ENCODE measurements at regions not wholly inside any gene's neighbourhood (a gene's known extent, or its start where the extent isn't known, plus 50 kb on each side); places are given as distances from the start of the nearest gene placed in this dataset.

DNA sequence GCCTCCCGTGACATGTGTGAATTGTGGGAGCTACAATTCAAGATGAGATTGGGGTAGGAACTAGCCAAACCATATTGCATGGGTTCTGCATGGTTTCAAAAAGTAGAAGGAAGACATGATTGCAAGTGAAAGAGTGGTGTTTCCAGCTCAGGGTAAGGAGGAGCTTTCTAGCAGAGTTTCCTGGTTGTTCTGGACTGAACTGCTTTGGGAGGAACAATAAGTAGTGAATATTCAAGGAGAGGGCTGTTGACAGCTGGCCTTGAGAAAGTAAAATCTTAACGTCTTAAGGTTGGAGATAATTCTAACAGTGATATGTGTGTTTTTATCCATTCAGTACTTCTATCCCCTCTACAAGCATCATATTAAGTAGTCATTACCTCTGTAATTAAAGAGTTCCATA is 62.2 kb upstream of the PRKG1 start:
- WGBS (ENCODE audit: insufficient coverage, low coverage, missing lambda C conversion rate): 0% methylated on average over 2 of the region's 2 CpGs
- Histone ChIP-seq H3K4me2 (ENCODE audit: insufficient read depth, low read length) (no peak overlapping the region), H3K27ac (ENCODE audit: extremely low read depth, low read depth, low read length) (no peak overlapping the region), H3K4me1 (replicated peaks in 1 of 2; ENCODE audit: control insufficient read depth in 2 of 2, insufficient read depth in 2 of 2, low read length in 2 of 2) (no peaks in the 10 kb centered on the region), H3K9me1 (ENCODE audit: control insufficient read depth, insufficient read depth, low read length) (no peaks in the 10 kb centered on the region), H3K4me3 (no peak overlapping the region), H3K9me3 (replicated peaks; ENCODE audit: control insufficient read depth, insufficient read depth, low read depth, low read length) (no peaks in the 10 kb centered on the region), H3K9ac (ENCODE audit: insufficient read depth in 1 of 2, low read depth in 2 of 2, low read length in 2 of 2) (no peak overlapping the region), H3K36me3 (ENCODE audit: control insufficient read depth, insufficient read depth, low read length) (no peaks in the 10 kb centered on the region), H3K79me2 (ENCODE audit: control insufficient read depth, insufficient read depth, low read length) (no peaks in the 10 kb centered on the region), H4K20me1 (replicated peaks; ENCODE audit: control insufficient read depth, insufficient read depth, low read length) (no peaks in the 10 kb centered on the region), H3K27me3 (ENCODE audit: control insufficient read depth in 2 of 2, insufficient read depth in 2 of 2, low read length in 2 of 2) (no peaks in the 10 kb centered on the region), H2AFZ (ENCODE audit: low read depth, low read length) (no peak overlapping the region)
- no peak for FAIRE-seq
- ChIA-PET POLR2A (no interaction called here), CTCF (ENCODE audit: low intra/inter-chr PET ratio) (interaction anchor here (0.6 kb wide), 1 partner anchor 24 kb away, joined by 3 read pairs; no protein-coding TSS in a partner anchor)
- BruUV-seq (replicated peaks): no TSS peak
- in situ Hi-C loops (cut with MboI) (loop anchor here (25.0 kb wide), 1 partner anchor 1200 kb away; no protein-coding TSS in a partner anchor), intact Hi-C loops (cut with micrococcal nuclease) (no loop called here)
- ATAC-seq: no peak
- TF ChIP-seq, protein P1, sequence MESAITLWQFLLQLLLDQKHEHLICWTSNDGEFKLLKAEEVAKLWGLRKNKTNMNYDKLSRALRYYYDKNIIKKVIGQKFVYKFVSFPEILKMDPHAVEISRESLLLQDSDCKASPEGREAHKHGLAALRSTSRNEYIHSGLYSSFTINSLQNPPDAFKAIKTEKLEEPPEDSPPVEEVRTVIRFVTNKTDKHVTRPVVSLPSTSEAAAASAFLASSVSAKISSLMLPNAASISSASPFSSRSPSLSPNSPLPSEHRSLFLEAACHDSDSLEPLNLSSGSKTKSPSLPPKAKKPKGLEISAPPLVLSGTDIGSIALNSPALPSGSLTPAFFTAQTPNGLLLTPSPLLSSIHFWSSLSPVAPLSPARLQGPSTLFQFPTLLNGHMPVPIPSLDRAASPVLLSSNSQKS (CRISPR knock-in tag; IDR thresholded peaks at IDR 0.05): no peak
- TF ChIP-seq ZNF146 (CRISPR knock-in tag; IDR thresholded peaks at IDR 0.05; ENCODE audit: unreplicated experiment): no peak
- TF ChIP-seq SIN3A (IDR thresholded peaks at IDR 0.05; ENCODE audit: borderline replicate concordance in 2 of 2, control insufficient read depth in 1 of 2, low read depth in 2 of 2, low read length in 2 of 2): no peak
- TF ChIP-seq, protein P2, sequence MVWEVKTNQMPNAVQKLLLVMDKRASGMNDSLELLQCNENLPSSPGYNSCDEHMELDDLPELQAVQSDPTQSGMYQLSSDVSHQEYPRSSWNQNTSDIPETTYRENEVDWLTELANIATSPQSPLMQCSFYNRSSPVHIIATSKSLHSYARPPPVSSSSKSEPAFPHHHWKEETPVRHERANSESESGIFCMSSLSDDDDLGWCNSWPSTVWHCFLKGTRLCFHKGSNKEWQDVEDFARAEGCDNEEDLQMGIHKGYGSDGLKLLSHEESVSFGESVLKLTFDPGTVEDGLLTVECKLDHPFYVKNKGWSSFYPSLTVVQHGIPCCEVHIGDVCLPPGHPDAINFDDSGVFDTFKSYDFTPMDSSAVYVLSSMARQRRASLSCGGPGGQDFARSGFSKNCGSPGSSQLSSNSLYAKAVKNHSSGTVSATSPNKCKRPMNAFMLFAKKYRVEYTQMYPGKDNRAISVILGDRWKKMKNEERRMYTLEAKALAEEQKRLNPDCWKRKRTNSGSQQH (CRISPR knock-in tag; IDR thresholded peaks at IDR 0.05): no peak
- TF ChIP-seq ZNF3 (CRISPR knock-in tag; IDR thresholded peaks at IDR 0.05): no peak
- TF ChIP-seq, protein P3, sequence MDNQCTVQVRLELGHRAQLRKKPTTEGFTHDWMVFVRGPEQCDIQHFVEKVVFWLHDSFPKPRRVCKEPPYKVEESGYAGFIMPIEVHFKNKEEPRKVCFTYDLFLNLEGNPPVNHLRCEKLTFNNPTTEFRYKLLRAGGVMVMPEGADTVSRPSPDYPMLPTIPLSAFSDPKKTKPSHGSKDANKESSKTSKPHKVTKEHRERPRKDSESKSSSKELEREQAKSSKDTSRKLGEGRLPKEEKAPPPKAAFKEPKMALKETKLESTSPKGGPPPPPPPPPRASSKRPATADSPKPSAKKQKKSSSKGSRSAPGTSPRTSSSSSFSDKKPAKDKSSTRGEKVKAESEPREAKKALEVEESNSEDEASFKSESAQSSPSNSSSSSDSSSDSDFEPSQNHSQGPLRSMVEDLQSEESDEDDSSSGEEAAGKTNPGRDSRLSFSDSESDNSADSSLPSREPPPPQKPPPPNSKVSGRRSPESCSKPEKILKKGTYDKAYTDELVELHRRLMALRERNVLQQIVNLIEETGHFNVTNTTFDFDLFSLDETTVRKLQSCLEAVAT (IDR thresholded peaks at IDR 0.05): no peak
- TF ChIP-seq, protein P4, sequence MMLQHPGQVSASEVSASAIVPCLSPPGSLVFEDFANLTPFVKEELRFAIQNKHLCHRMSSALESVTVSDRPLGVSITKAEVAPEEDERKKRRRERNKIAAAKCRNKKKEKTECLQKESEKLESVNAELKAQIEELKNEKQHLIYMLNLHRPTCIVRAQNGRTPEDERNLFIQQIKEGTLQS (IDR thresholded peaks at IDR 0.05): no peak
- TF ChIP-seq, protein P4 (CRISPR knock-in tag; conservative IDR thresholded peaks at IDR 0.05): no peak
- TF ChIP-seq RBM39 (optimal IDR thresholded peaks at IDR 0.05; ENCODE audit: low read depth, low read length): no peak
- DNase-seq (ENCODE audit: extremely low read depth in 1 of 4, low spot score in 3 of 4): no peak
